ENCODE measurements at regions not wholly inside any gene's neighbourhood (a gene's known extent, or its start where the extent isn't known, plus 50 kb on each side); places are given as distances from the start of the nearest gene placed in this dataset.

GRCh38 chr18:73961804-73962203 is 185.8 kb downstream of the FBXO15 start:
- no peak for DNase-seq

GRCh38 chr18:73959352-73959751 is 188.3 kb downstream of the FBXO15 start:
- no peak for DNase-seq

GRCh38 chr18:73954268-73954667 is 193.4 kb downstream of the FBXO15 start:
- DNase-seq, result no peak

- DNase-seq, result no peak
Observed at GRCh38 chr18:73952296-73952946, 195.2 kb downstream of the FBXO15 start.

- no peak for DNase-seq
Observed at GRCh38 chr18:73950116-73950700, 197.4 kb downstream of the FBXO15 start.

GRCh38 chr18:73948497-73948896 is 199.1 kb downstream of the FBXO15 start:
- no peak for DNase-seq

- no peak for DNase-seq
Observed at GRCh38 chr18:73948084-73948483, 199.6 kb downstream of the FBXO15 start.

- DNase-seq, result no peak
Observed at GRCh38 chr18:73947180-73947921, 200.3 kb downstream of the FBXO15 start.

- no peak for DNase-seq
Observed at GRCh38 chr18:73945130-73945792, 202.4 kb downstream of the FBXO15 start.

GRCh38 chr18:73944715-73945114 is 202.9 kb downstream of the FBXO15 start:
- no peak for DNase-seq

GRCh38 chr18:73943763-73944162 is 203.9 kb downstream of the FBXO15 start:
- no peak for DNase-seq

GRCh38 chr18:73942956-73943355 is 204.7 kb downstream of the FBXO15 start:
- DNase-seq, result no peak

GRCh38 chr18:73942081-73942625 is 205.5 kb downstream of the FBXO15 start:
- DNase-seq, result no peak

GRCh38 chr18:73940721-73941120 is 206.9 kb downstream of the FBXO15 start:
- no peak for DNase-seq

GRCh38 chr18:73939391-73939790 is 208.2 kb downstream of the FBXO15 start:
- DNase-seq, result no peak

GRCh38 chr18:73933685-73934084 is 213.9 kb downstream of the FBXO15 start:
- no peak for DNase-seq

GRCh38 chr18:73932976-73933375 is 214.7 kb downstream of the FBXO15 start:
- no peak for DNase-seq

GRCh38 chr18:73927496-73927895 is 220.1 kb downstream of the FBXO15 start:
- DNase-seq, result no peak

GRCh38 chr18:73924836-73925235 is 222.8 kb downstream of the FBXO15 start:
- DNase-seq, result no peak

GRCh38 chr18:73924307-73924706 is 223.3 kb downstream of the FBXO15 start:
- no peak for DNase-seq

GRCh38 chr18:73923866-73924265 is 223.8 kb downstream of the FBXO15 start:
- no peak for DNase-seq

- no peak for DNase-seq
Observed at GRCh38 chr18:73920033-73920432, 227.6 kb downstream of the FBXO15 start.

- no peak for DNase-seq
Observed at GRCh38 chr18:73918816-73919215, 228.8 kb downstream of the FBXO15 start.
